Thymus (tissue), 11 donors: ENCODE measurements at regions not wholly inside any gene's neighbourhood (a gene's known extent, or its start where the extent isn't known, plus 50 kb on each side); places are given as distances from the start of the nearest gene placed in this dataset.

Experiments used
- DNase-seq, 9 donors: peaks; one replicate each; pipeline ENCODE4 v3.0.0-alpha.2; 2013; ENCODE audit warnings: low spot score in 9 of 9, low read depth in 6 of 9, missing footprints in 1 of 9
- H3K27ac ChIP-seq, 2 donors: one replicate each; pipeline ENCODE4 v1.5.1; 2013; ENCODE audit warnings: control low read depth in 1 of 2, low read depth in 1 of 2, low read length in 1 of 2, mild to moderate bottlenecking in 1 of 2, moderate library complexity in 1 of 2
- H3K27me3 ChIP-seq, 2 donors: one replicate each; pipeline ENCODE4 v1.5.1; 2013; ENCODE audit warnings: low read length in 1 of 2; ENCODE audit not compliant: control insufficient read depth in 2 of 2, insufficient read depth in 1 of 2
- H3K36me3 ChIP-seq, 2 donors: one replicate each; pipeline ENCODE4 v1.5.1; 2013; ENCODE audit warnings: low read length in 1 of 2, mild to moderate bottlenecking in 1 of 2, moderate library complexity in 1 of 2; ENCODE audit not compliant: control insufficient read depth in 2 of 2, insufficient read depth in 2 of 2
- H3K4me1 ChIP-seq, 2 donors: one replicate each; pipeline ENCODE4 v1.5.1; 2013; ENCODE audit warnings: low read length in 2 of 2; ENCODE audit not compliant: control insufficient read depth in 2 of 2, insufficient read depth in 2 of 2
- H3K4me3 ChIP-seq, 2 donors: one replicate each; pipeline ENCODE4 v1.5.1; 2013; ENCODE audit warnings: low read length in 2 of 2, control low read depth in 1 of 2, mild to moderate bottlenecking in 1 of 2
- H3K9me3 ChIP-seq, 2 donors: one replicate each; pipeline ENCODE4 v1.5.1; 2013; ENCODE audit warnings: low read length in 1 of 2, mild to moderate bottlenecking in 1 of 2; ENCODE audit not compliant: control insufficient read depth in 2 of 2, insufficient read depth in 1 of 2
- WGBS: extraction: QIAGEN DNeasy Blood & Tissue Kit; methylation state at CpG from one replicate; pipeline ENCODE4 v1.1.7; 2013; 5-methylcytosine and 5-hydroxymethylcytosine counted together
- donor health status: healthy.

- WGBS, result 93% methylated on average over 1 of the region's 1 CpG
- Histone ChIP-seq H3K27me3 (no peaks in the 10 kb centered on the region), H3K27ac (no peak overlapping the region), H3K4me1 (peaks cover 0 to 4% of the 10 kb centered on the region in 2 donors), H3K4me3 (no peak overlapping the region), H3K9me3 (no peaks in the 10 kb centered on the region), H3K36me3 (no peaks in the 10 kb centered on the region)
- DNase-seq, result no peak
Observed at GRCh38 chr6:90701926-90702325, 115.1 kb upstream of the MAP3K7 start.

GRCh38 chr6:90701146-90701781, 114.4 kb upstream of the MAP3K7 start:
- Histone ChIP-seq H3K4me1 (peaks cover 0 to 4% of the 10 kb centered on the region in 2 donors), H3K27me3 (no peaks in the 10 kb centered on the region), H3K36me3 (no peaks in the 10 kb centered on the region), H3K27ac (no peak overlapping the region), H3K4me3 (no peak overlapping the region), H3K9me3 (no peaks in the 10 kb centered on the region)
- DNase-seq, result peak in 3 of 9 donors; percentile 2 to 13 (median 8)
- WGBS, result 39% methylated on average over 7 of the region's 7 CpGs

DNA sequence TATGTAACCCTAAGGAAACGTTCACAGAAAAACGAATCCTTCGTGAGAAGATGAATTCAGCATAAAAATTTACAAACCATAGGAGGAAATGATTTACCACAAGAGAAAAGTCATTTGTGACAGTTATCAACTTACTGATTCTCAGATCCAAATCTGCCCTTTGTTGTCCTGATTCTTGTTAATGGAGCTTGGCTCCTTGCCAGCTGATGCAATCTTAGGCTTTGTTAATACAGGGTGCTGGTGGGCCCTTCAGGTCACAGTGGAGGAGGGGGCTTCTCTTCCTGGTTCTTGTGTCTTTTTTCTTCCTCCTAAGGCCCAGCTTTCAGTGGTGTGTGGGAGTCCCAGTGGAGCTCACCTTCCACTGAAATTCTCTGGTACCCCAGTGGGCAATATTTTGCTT, 108.4 kb upstream of the MAP3K7 start:
- 66% methylated on average over 3 of the region's 3 CpGs for WGBS

DNA sequence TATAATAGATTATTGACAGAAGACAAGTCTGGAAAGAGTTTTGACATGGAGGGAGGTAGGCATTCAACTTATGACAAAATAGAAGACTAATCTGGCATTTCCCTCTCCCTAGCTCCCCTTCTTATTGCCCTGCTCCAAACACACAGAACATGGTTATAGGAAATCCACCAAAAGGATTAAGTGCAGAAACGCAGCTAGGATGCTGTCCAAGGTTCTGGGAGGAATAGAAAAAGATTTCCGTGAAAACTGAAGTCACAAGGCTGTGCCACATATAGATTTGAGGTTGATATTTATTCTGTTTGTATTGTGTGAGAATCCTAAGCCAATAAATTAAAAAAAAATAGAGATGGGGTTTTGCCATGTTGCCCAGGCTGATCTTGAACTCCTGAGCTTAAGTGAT, 107.9 kb upstream of the MAP3K7 start:
- Histone ChIP-seq H3K4me3 (no peak overlapping the region), H3K27ac (no peak overlapping the region)

More for the DNA sequence above, 108.4 kb upstream of the MAP3K7 start:
- H3K4me1 ChIP-seq, result no peaks in the 10 kb centered on the region
- peak in 1 of 9 donors; percentile 16 for DNase-seq
- H3K27me3 ChIP-seq, result no peaks in the 10 kb centered on the region
- no peaks in the 10 kb centered on the region for H3K36me3 ChIP-seq
- H3K4me3 ChIP-seq, result no peak overlapping the region
- H3K9me3 ChIP-seq, result peaks cover 0 to 5% of the 10 kb centered on the region in 2 donors
- H3K27ac ChIP-seq, result no peak overlapping the region

GRCh38 chr6:90691823-90692222, 105.0 kb upstream of the MAP3K7 start:
- Histone ChIP-seq H3K27ac (no peak overlapping the region), H3K9me3 (peaks cover 0 to 5% of the 10 kb centered on the region in 2 donors), H3K36me3 (no peaks in the 10 kb centered on the region), H3K4me3 (no peak overlapping the region), H3K27me3 (no peaks in the 10 kb centered on the region), H3K4me1 (no peaks in the 10 kb centered on the region)
- 94% methylated on average over 1 of the region's 1 CpG for WGBS
- DNase-seq, result no peak

More for the DNA sequence above, 107.9 kb upstream of the MAP3K7 start:
- Histone ChIP-seq H3K27me3 (no peaks in the 10 kb centered on the region), H3K4me1 (no peaks in the 10 kb centered on the region), H3K36me3 (no peaks in the 10 kb centered on the region), H3K9me3 (peaks cover 0 to 5% of the 10 kb centered on the region in 2 donors)
- 88% methylated on average over 2 of the region's 2 CpGs for WGBS
- no peak for DNase-seq

GRCh38 chr6:90689172-90689571, 102.3 kb upstream of the MAP3K7 start:
- no peak for DNase-seq
- Histone ChIP-seq H3K27me3 (no peaks in the 10 kb centered on the region), H3K36me3 (no peaks in the 10 kb centered on the region), H3K9me3 (no peaks in the 10 kb centered on the region), H3K4me3 (no peak overlapping the region), H3K4me1 (no peaks in the 10 kb centered on the region), H3K27ac (no peak overlapping the region)

DNA sequence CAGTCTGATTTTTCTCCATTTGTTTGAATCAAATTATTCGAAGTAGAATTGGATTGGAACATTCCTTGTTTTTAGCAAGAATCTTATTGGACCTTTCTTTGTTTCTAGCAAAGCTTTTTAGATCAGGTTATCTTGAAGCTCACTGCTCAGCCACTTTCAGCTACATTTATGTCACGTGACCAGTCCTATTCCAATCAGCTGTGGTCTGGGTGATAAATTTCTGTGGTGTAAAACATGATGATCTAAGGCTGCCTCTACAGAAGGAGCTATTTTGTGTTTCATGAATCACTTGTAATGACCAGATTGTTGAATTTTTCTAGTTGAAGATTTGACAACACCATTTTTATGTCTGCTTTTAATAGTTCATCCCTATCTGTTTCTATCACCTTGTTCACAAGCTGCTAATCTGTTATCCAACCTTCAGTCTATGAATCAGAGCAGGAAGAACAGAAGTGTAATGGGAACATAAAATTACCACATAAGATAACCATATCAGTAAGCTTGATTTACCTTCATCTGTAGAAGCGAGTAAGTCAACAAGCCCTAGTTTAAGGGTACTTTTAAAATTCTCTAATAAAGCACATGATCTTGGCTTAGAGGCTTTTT, 101.0 kb upstream of the MAP3K7 start:
- no peak for DNase-seq
- no peaks in the 10 kb centered on the region for H3K4me1 ChIP-seq
- 91% methylated on average over 3 of the region's 3 CpGs for WGBS
- H3K27me3 ChIP-seq, result no peaks in the 10 kb centered on the region
- H3K9me3 ChIP-seq, result no peaks in the 10 kb centered on the region
- no peak overlapping the region for H3K27ac ChIP-seq
- no peak overlapping the region for H3K4me3 ChIP-seq
- H3K36me3 ChIP-seq, result no peaks in the 10 kb centered on the region

- Histone ChIP-seq H3K9me3 (no peaks in the 10 kb centered on the region), H3K36me3 (no peaks in the 10 kb centered on the region), H3K4me3 (no peak overlapping the region), H3K27ac (no peak overlapping the region), H3K4me1 (no peaks in the 10 kb centered on the region), H3K27me3 (no peaks in the 10 kb centered on the region)
- no peak for DNase-seq
- WGBS, result 90% methylated on average over 2 of the region's 2 CpGs
Observed at GRCh38 chr6:90681863-90682262, 95.0 kb upstream of the MAP3K7 start.

DNA sequence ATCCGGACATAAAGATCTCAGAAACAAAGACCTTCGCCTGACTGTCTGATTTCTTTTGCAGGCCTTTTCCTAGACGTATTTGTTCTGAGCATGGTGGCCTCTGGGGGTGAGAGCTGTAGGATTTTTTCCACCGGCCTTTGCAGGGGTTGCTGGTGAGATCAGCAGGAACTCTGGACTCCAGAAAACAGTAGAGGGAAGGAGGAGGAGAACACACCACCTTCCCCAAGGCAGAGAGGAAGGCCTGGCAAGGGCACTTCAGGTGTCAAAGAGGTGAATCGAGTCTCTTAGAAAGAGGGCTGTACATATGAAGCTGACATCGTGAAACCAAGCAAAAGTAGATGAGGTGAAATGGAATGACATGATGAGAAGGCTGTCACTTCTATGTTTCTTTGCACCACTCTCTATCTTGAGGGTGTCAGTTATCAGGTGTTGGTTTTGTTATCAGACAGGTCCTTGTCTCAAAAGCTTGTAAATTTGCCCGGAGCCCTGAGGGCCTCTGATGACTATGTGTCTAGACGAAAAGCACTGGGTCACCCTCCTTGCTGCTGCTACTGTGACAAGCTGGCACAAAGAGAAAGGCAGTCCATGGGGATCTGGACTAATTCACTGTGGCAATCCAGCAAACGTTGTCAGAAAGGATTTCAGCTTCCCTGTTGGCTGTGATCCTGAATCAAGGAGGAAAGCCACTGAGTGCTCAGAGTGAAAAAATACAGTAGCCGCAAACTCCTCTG, 91.3 kb upstream of the MAP3K7 start:
- WGBS, result 95% methylated on average over 10 of the region's 10 CpGs
- DNase-seq, result no peak
- no peak overlapping the region for H3K27ac ChIP-seq

More for the DNA sequence above, 91.3 kb upstream of the MAP3K7 start:
- Histone ChIP-seq H3K36me3 (no peaks in the 10 kb centered on the region), H3K4me3 (no peak overlapping the region), H3K9me3 (no peaks in the 10 kb centered on the region), H3K27me3 (no peaks in the 10 kb centered on the region), H3K4me1 (no peaks in the 10 kb centered on the region)
